ENCODE measurements at regions not wholly inside any gene's neighbourhood (a gene's known extent, or its start where the extent isn't known, plus 50 kb on each side); places are given as distances from the start of the nearest gene placed in this dataset.

DNA sequence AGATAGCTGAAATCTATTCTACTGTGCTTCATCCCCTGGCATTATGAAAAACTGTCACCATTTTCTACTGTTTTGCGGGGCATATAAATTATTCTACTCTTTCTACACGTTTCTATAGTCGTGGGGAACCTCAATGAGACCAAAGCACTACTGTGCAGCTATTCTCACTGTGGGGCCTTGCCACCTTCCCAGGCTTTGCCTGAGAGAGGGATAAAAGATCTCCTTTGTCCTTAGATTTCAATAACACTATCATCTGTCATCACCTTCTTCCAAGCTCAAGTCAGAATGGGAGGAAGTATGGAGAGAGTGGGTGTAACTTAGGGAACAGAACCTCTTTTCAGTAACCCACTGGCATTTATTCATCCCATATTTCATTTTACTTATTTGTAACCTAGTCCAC lies 1462.1 kb upstream of the RAG2 start:
- Histone ChIP-seq H3K27ac (ENCODE audit: low read length) (no peak overlapping the region), H3K4me1 (ENCODE audit: control insufficient read depth, insufficient read depth, low read length) (no peaks in the 10 kb centered on the region), H3K4me3 (ENCODE audit: low read depth in 2 of 2, low read length in 2 of 2) (no peak overlapping the region), H3K9me3 (ENCODE audit: control insufficient read depth, insufficient read depth, low read depth, low read length) (no peaks in the 10 kb centered on the region), H3K27me3 (ENCODE audit: control insufficient read depth, insufficient read depth, low read length) (no peaks in the 10 kb centered on the region), H3K36me3 (ENCODE audit: control insufficient read depth, insufficient read depth, low read length) (no peaks in the 10 kb centered on the region)
- ATAC-seq = no peak
- intact Hi-C loops (cut with micrococcal nuclease; ENCODE audit: unreplicated experiment) (no loop called here), in situ Hi-C loops (cut with HindIII; ENCODE audit: low pct_unique_long_range_greater_than_20kb, low sequenced_read_pairs) (no loop called here)
- BruUV-seq (replicated peaks) = no TSS peak
- no peak for DNase-seq (ENCODE audit: low read depth, low spot score)
- TF ChIP-seq, protein P1, sequence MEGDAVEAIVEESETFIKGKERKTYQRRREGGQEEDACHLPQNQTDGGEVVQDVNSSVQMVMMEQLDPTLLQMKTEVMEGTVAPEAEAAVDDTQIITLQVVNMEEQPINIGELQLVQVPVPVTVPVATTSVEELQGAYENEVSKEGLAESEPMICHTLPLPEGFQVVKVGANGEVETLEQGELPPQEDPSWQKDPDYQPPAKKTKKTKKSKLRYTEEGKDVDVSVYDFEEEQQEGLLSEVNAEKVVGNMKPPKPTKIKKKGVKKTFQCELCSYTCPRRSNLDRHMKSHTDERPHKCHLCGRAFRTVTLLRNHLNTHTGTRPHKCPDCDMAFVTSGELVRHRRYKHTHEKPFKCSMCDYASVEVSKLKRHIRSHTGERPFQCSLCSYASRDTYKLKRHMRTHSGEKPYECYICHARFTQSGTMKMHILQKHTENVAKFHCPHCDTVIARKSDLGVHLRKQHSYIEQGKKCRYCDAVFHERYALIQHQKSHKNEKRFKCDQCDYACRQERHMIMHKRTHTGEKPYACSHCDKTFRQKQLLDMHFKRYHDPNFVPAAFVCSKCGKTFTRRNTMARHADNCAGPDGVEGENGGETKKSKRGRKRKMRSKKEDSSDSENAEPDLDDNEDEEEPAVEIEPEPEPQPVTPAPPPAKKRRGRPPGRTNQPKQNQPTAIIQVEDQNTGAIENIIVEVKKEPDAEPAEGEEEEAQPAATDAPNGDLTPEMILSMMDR (IDR thresholded peaks at IDR 0.05) = no peak
- no peak for TF ChIP-seq SIN3A (IDR thresholded peaks at IDR 0.05; ENCODE audit: borderline replicate concordance, insufficient read depth, low read depth, low read length)
- TF ChIP-seq, protein P2, sequence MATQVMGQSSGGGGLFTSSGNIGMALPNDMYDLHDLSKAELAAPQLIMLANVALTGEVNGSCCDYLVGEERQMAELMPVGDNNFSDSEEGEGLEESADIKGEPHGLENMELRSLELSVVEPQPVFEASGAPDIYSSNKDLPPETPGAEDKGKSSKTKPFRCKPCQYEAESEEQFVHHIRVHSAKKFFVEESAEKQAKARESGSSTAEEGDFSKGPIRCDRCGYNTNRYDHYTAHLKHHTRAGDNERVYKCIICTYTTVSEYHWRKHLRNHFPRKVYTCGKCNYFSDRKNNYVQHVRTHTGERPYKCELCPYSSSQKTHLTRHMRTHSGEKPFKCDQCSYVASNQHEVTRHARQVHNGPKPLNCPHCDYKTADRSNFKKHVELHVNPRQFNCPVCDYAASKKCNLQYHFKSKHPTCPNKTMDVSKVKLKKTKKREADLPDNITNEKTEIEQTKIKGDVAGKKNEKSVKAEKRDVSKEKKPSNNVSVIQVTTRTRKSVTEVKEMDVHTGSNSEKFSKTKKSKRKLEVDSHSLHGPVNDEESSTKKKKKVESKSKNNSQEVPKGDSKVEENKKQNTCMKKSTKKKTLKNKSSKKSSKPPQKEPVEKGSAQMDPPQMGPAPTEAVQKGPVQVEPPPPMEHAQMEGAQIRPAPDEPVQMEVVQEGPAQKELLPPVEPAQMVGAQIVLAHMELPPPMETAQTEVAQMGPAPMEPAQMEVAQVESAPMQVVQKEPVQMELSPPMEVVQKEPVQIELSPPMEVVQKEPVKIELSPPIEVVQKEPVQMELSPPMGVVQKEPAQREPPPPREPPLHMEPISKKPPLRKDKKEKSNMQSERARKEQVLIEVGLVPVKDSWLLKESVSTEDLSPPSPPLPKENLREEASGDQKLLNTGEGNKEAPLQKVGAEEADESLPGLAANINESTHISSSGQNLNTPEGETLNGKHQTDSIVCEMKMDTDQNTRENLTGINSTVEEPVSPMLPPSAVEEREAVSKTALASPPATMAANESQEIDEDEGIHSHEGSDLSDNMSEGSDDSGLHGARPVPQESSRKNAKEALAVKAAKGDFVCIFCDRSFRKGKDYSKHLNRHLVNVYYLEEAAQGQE (IDR thresholded peaks at IDR 0.05; ENCODE audit: insufficient read depth in 1 of 2, low read depth in 2 of 2, low read length in 1 of 2) = no peak
- no peak for TF ChIP-seq POLR2AphosphoS5 (IDR thresholded peaks at IDR 0.05; ENCODE audit: low read depth, low read length)
- no peak for TF ChIP-seq TCF7L2 (IDR thresholded peaks at IDR 0.05; ENCODE audit: low read depth, low read length)
- ChIA-PET CTCF (no interaction called here), POLR2A (no interaction called here)

DNA sequence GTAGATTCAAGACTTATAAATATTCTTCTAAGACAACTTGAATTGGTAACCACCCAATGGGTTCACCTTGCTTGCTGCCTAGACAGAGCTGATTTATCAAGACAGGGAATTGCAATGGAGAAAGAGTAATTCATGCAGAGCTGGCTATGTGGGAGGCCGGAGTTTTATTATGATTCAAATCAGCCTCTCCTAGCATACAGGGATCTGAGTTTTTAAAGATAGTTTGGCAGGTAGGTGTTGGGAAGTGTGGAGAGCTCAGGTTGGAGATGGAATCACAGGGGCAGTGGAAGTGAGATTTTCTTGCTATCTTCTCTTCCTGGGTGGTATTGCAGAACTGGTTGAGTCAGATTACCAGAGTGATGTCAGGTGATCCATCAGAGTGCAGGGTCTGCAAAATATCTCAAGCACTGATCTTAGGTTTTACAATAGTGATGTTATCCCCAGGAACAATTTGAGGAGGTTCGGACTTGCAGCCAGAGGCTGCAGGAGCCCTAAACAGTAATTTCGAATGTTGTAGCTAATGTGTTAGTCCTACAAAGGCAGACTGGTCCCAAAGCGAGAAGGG lies 1448.6 kb upstream of the RAG2 start:
- in situ Hi-C loops (cut with HindIII; ENCODE audit: low pct_unique_long_range_greater_than_20kb, low sequenced_read_pairs) = no loop called here
- Histone ChIP-seq H3K27ac (ENCODE audit: low read length) (no peak overlapping the region), H3K27me3 (ENCODE audit: control insufficient read depth, insufficient read depth, low read length) (no peaks in the 10 kb centered on the region), H3K4me1 (ENCODE audit: control insufficient read depth, insufficient read depth, low read length) (no peaks in the 10 kb centered on the region), H3K4me3 (ENCODE audit: low read depth in 2 of 2, low read length in 2 of 2) (no peak overlapping the region), H3K9me3 (ENCODE audit: control insufficient read depth, insufficient read depth, low read depth, low read length) (no peaks in the 10 kb centered on the region), H3K36me3 (ENCODE audit: control insufficient read depth, insufficient read depth, low read length) (no peaks in the 10 kb centered on the region)
- ATAC-seq (no peak), DNase-seq (ENCODE audit: low read depth, low spot score) (no peak)
- ChIA-PET POLR2A (no interaction called here), CTCF (no interaction called here)
- TF ChIP-seq TCF7L2 (IDR thresholded peaks at IDR 0.05; ENCODE audit: low read depth, low read length) = no peak
- TF ChIP-seq SIN3A (IDR thresholded peaks at IDR 0.05; ENCODE audit: borderline replicate concordance, insufficient read depth, low read depth, low read length) = no peak
- TF ChIP-seq, protein P2 (IDR thresholded peaks at IDR 0.05; ENCODE audit: insufficient read depth in 1 of 2, low read depth in 2 of 2, low read length in 1 of 2) = no peak
- TF ChIP-seq POLR2AphosphoS5 (IDR thresholded peaks at IDR 0.05; ENCODE audit: low read depth, low read length) = no peak
- TF ChIP-seq, protein P1 (IDR thresholded peaks at IDR 0.05) = no peak
- intact Hi-C loops (cut with micrococcal nuclease; ENCODE audit: unreplicated experiment) = no loop called here
- no TSS peak for BruUV-seq (replicated peaks)

All from Panc1 (cell line).